ENCODE measurements at regions not wholly inside any gene's neighbourhood (a gene's known extent, or its start where the extent isn't known, plus 50 kb on each side); places are given as distances from the start of the nearest gene placed in this dataset.

- Histone ChIP-seq H3K4me1 (ENCODE audit: insufficient read depth, low read length) (peaks cover 9% of the 10 kb centered on the region), H3K27ac (ENCODE audit: low read depth, low read length) (no peak overlapping the region), H3K36me3 (ENCODE audit: insufficient read depth, low read length) (no peaks in the 10 kb centered on the region), H3K9ac (ENCODE audit: low read length) (no peak overlapping the region), H3K4me3 (ENCODE audit: low read depth in 1 of 2, low read length in 2 of 2) (no peak overlapping the region), H3K27me3 (ENCODE audit: control insufficient read depth in 1 of 2, insufficient read depth in 2 of 2, low read length in 2 of 2) (no peaks in the 10 kb centered on the region), H3K9me3 (ENCODE audit: low read length) (no peaks in the 10 kb centered on the region)
Observed at GRCh38 chr14:61125867-61126572, 145.0 kb downstream of the SLC38A6 start.

GRCh38 chr14:61125041-61125866, 144.2 kb downstream of the SLC38A6 start:
- no peaks in the 10 kb centered on the region for H3K36me3 ChIP-seq (ENCODE audit: insufficient read depth, low read length)
- no peaks in the 10 kb centered on the region for H3K9me3 ChIP-seq (ENCODE audit: low read length)
- H3K9ac ChIP-seq (ENCODE audit: low read length) = no peak overlapping the region
- H3K4me3 ChIP-seq (ENCODE audit: low read depth in 1 of 2, low read length in 2 of 2) = no peak overlapping the region
- no peaks in the 10 kb centered on the region for H3K27me3 ChIP-seq (ENCODE audit: control insufficient read depth in 1 of 2, insufficient read depth in 2 of 2, low read length in 2 of 2)
- peaks cover 9% of the 10 kb centered on the region for H3K4me1 ChIP-seq (ENCODE audit: insufficient read depth, low read length)
- no peak overlapping the region for H3K27ac ChIP-seq (ENCODE audit: low read depth, low read length)

GRCh38 chr14:61122862-61123261, 141.8 kb downstream of the SLC38A6 start:
- H3K9ac ChIP-seq (ENCODE audit: low read length) = no peak overlapping the region
- H3K27me3 ChIP-seq (ENCODE audit: control insufficient read depth in 1 of 2, insufficient read depth in 2 of 2, low read length in 2 of 2) = no peaks in the 10 kb centered on the region
- no peak overlapping the region for H3K27ac ChIP-seq (ENCODE audit: low read depth, low read length)
- no peaks in the 10 kb centered on the region for H3K9me3 ChIP-seq (ENCODE audit: low read length)
- H3K4me3 ChIP-seq (ENCODE audit: low read depth in 1 of 2, low read length in 2 of 2) = no peak overlapping the region
- H3K4me1 ChIP-seq (ENCODE audit: insufficient read depth, low read length) = peaks cover 9% of the 10 kb centered on the region
- H3K36me3 ChIP-seq (ENCODE audit: insufficient read depth, low read length) = no peaks in the 10 kb centered on the region

- Histone ChIP-seq H3K27me3 (ENCODE audit: control insufficient read depth in 1 of 2, insufficient read depth in 2 of 2, low read length in 2 of 2) (no peaks in the 10 kb centered on the region), H3K27ac (ENCODE audit: low read depth, low read length) (no peak overlapping the region), H3K4me3 (ENCODE audit: low read depth in 1 of 2, low read length in 2 of 2) (no peak overlapping the region), H3K4me1 (ENCODE audit: insufficient read depth, low read length) (peaks cover 5% of the 10 kb centered on the region), H3K36me3 (ENCODE audit: insufficient read depth, low read length) (no peaks in the 10 kb centered on the region), H3K9ac (ENCODE audit: low read length) (no peak overlapping the region), H3K9me3 (ENCODE audit: low read length) (no peaks in the 10 kb centered on the region)
Observed at GRCh38 chr14:61121355-61121787, 140.3 kb downstream of the SLC38A6 start.

- no peaks in the 10 kb centered on the region for H3K27me3 ChIP-seq (ENCODE audit: control insufficient read depth in 1 of 2, insufficient read depth in 2 of 2, low read length in 2 of 2)
- H3K9me3 ChIP-seq (ENCODE audit: low read length) = no peaks in the 10 kb centered on the region
- no peak overlapping the region for H3K27ac ChIP-seq (ENCODE audit: low read depth, low read length)
- H3K4me3 ChIP-seq (ENCODE audit: low read depth in 1 of 2, low read length in 2 of 2) = no peak overlapping the region
- no peaks in the 10 kb centered on the region for H3K36me3 ChIP-seq (ENCODE audit: insufficient read depth, low read length)
- no peak overlapping the region for H3K9ac ChIP-seq (ENCODE audit: low read length)
- H3K4me1 ChIP-seq (ENCODE audit: insufficient read depth, low read length) = no peaks in the 10 kb centered on the region
Observed at GRCh38 chr14:61120576-61120975, 139.5 kb downstream of the SLC38A6 start.

- Histone ChIP-seq H3K9me3 (ENCODE audit: low read length) (no peaks in the 10 kb centered on the region), H3K36me3 (ENCODE audit: insufficient read depth, low read length) (no peaks in the 10 kb centered on the region), H3K9ac (ENCODE audit: low read length) (no peak overlapping the region), H3K27ac (ENCODE audit: low read depth, low read length) (no peak overlapping the region), H3K4me3 (ENCODE audit: low read depth in 1 of 2, low read length in 2 of 2) (no peak overlapping the region), H3K27me3 (ENCODE audit: control insufficient read depth in 1 of 2, insufficient read depth in 2 of 2, low read length in 2 of 2) (no peaks in the 10 kb centered on the region), H3K4me1 (ENCODE audit: insufficient read depth, low read length) (no peaks in the 10 kb centered on the region)
Observed at GRCh38 chr14:61119006-61119405, 138.0 kb downstream of the SLC38A6 start.

GRCh38 chr14:61116369-61116768, 135.3 kb downstream of the SLC38A6 start:
- Histone ChIP-seq H3K27me3 (ENCODE audit: control insufficient read depth in 1 of 2, insufficient read depth in 2 of 2, low read length in 2 of 2) (no peaks in the 10 kb centered on the region), H3K9ac (ENCODE audit: low read length) (no peak overlapping the region), H3K36me3 (ENCODE audit: insufficient read depth, low read length) (no peaks in the 10 kb centered on the region), H3K4me1 (ENCODE audit: insufficient read depth, low read length) (no peaks in the 10 kb centered on the region), H3K4me3 (ENCODE audit: low read depth in 1 of 2, low read length in 2 of 2) (no peak overlapping the region), H3K27ac (ENCODE audit: low read depth, low read length) (no peak overlapping the region), H3K9me3 (ENCODE audit: low read length) (no peaks in the 10 kb centered on the region)

GRCh38 chr14:61113561-61114225, 132.6 kb downstream of the SLC38A6 start:
- no peak overlapping the region for H3K4me3 ChIP-seq (ENCODE audit: low read depth in 1 of 2, low read length in 2 of 2)
- no peaks in the 10 kb centered on the region for H3K36me3 ChIP-seq (ENCODE audit: insufficient read depth, low read length)
- H3K9ac ChIP-seq (ENCODE audit: low read length) = no peak overlapping the region
- H3K4me1 ChIP-seq (ENCODE audit: insufficient read depth, low read length) = no peaks in the 10 kb centered on the region
- no peak overlapping the region for H3K27ac ChIP-seq (ENCODE audit: low read depth, low read length)
- H3K9me3 ChIP-seq (ENCODE audit: low read length) = no peaks in the 10 kb centered on the region
- no peaks in the 10 kb centered on the region for H3K27me3 ChIP-seq (ENCODE audit: control insufficient read depth in 1 of 2, insufficient read depth in 2 of 2, low read length in 2 of 2)

GRCh38 chr14:61112506-61112905, 131.5 kb downstream of the SLC38A6 start:
- H3K9me3 ChIP-seq (ENCODE audit: low read length) = no peaks in the 10 kb centered on the region
- H3K36me3 ChIP-seq (ENCODE audit: insufficient read depth, low read length) = no peaks in the 10 kb centered on the region
- H3K27me3 ChIP-seq (ENCODE audit: control insufficient read depth in 1 of 2, insufficient read depth in 2 of 2, low read length in 2 of 2) = no peaks in the 10 kb centered on the region
- no peak overlapping the region for H3K4me3 ChIP-seq (ENCODE audit: low read depth in 1 of 2, low read length in 2 of 2)
- no peak overlapping the region for H3K9ac ChIP-seq (ENCODE audit: low read length)
- no peaks in the 10 kb centered on the region for H3K4me1 ChIP-seq (ENCODE audit: insufficient read depth, low read length)
- H3K27ac ChIP-seq (ENCODE audit: low read depth, low read length) = no peak overlapping the region

- Histone ChIP-seq H3K4me3 (ENCODE audit: low read depth in 1 of 2, low read length in 2 of 2) (no peak overlapping the region), H3K36me3 (ENCODE audit: insufficient read depth, low read length) (no peaks in the 10 kb centered on the region), H3K27me3 (ENCODE audit: control insufficient read depth in 1 of 2, insufficient read depth in 2 of 2, low read length in 2 of 2) (no peaks in the 10 kb centered on the region), H3K4me1 (ENCODE audit: insufficient read depth, low read length) (no peaks in the 10 kb centered on the region), H3K9ac (ENCODE audit: low read length) (no peak overlapping the region), H3K27ac (ENCODE audit: low read depth, low read length) (no peak overlapping the region), H3K9me3 (ENCODE audit: low read length) (no peaks in the 10 kb centered on the region)
Observed at GRCh38 chr14:61111731-61112130, 130.7 kb downstream of the SLC38A6 start.

GRCh38 chr14:61111209-61111665, 130.2 kb downstream of the SLC38A6 start:
- no peaks in the 10 kb centered on the region for H3K4me1 ChIP-seq (ENCODE audit: insufficient read depth, low read length)
- no peaks in the 10 kb centered on the region for H3K36me3 ChIP-seq (ENCODE audit: insufficient read depth, low read length)
- H3K9ac ChIP-seq (ENCODE audit: low read length) = no peak overlapping the region
- H3K27ac ChIP-seq (ENCODE audit: low read depth, low read length) = no peak overlapping the region
- H3K4me3 ChIP-seq (ENCODE audit: low read depth in 1 of 2, low read length in 2 of 2) = no peak overlapping the region
- H3K9me3 ChIP-seq (ENCODE audit: low read length) = no peaks in the 10 kb centered on the region
- no peaks in the 10 kb centered on the region for H3K27me3 ChIP-seq (ENCODE audit: control insufficient read depth in 1 of 2, insufficient read depth in 2 of 2, low read length in 2 of 2)
